Liver (tissue), 8 donors: ENCODE measurements at regions not wholly inside any gene's neighbourhood (a gene's known extent, or its start where the extent isn't known, plus 50 kb on each side); places are given as distances from the start of the nearest gene placed in this dataset.

ENCODE experiments used
- DNase-seq: peaks from one replicate; pipeline ENCODE4 v3.0.0-alpha.2; 2017; ENCODE audit warnings: low spot score
- H3K27ac ChIP-seq, 2 donors: one replicate each; pipeline ENCODE4 v1.7.0; 2013; ENCODE audit warnings: inconsistent platforms in 2 of 2, low read length in 2 of 2, control low read depth in 1 of 2, low read depth in 1 of 2, mild to moderate bottlenecking in 1 of 2
- H3K27me3 ChIP-seq, 4 donors: one replicate each; pipeline versions ENCODE4 v1.6.1 to v1.7.0; 2013; ENCODE audit warnings: low read length in 3 of 4, inconsistent platforms in 1 of 4, mild to moderate bottlenecking in 1 of 4, moderate library complexity in 1 of 4; ENCODE audit not compliant: control insufficient read depth in 4 of 4, insufficient read depth in 4 of 4
- H3K36me3 ChIP-seq, 4 donors: one replicate each; pipeline versions ENCODE4 v1.6.1 to v1.7.0; 2013; ENCODE audit warnings: low read length in 3 of 4, mild to moderate bottlenecking in 3 of 4, low read depth in 1 of 4, moderate library complexity in 1 of 4; ENCODE audit not compliant: control insufficient read depth in 4 of 4, insufficient read depth in 3 of 4
- H3K4me1 ChIP-seq, 4 donors: one replicate each; pipeline versions ENCODE4 v1.6.1 to v1.7.0; 2013; ENCODE audit warnings: low read length in 3 of 4, mild to moderate bottlenecking in 3 of 4, moderate library complexity in 1 of 4; ENCODE audit not compliant: control insufficient read depth in 4 of 4, insufficient read depth in 4 of 4
- H3K4me3 ChIP-seq, 3 donors: one replicate each; pipeline versions ENCODE4 v1.6.1 to v1.7.0; 2013; ENCODE audit warnings: low read length in 3 of 3, control low read depth in 1 of 3, low read depth in 1 of 3, mild to moderate bottlenecking in 1 of 3
- H3K9ac ChIP-seq, 2 donors: one replicate each; pipeline ENCODE4 v1.7.0; 2013; ENCODE audit warnings: low read length in 2 of 2, mild to moderate bottlenecking in 2 of 2, moderate library complexity in 2 of 2, control low read depth in 1 of 2, low read depth in 1 of 2
- H3K9me3 ChIP-seq, 4 donors: one replicate each; pipeline versions ENCODE4 v1.6.1 to v1.7.0; 2013; ENCODE audit warnings: low read length in 3 of 4; ENCODE audit not compliant: control insufficient read depth in 4 of 4
- EGR1 ChIP-seq, 2 donors: IDR thresholded peaks; 2 replicates each; pipeline ENCODE4 v1.6.1; 2016 to 2018; ENCODE audit warnings: antibody characterized with exemption in 2 of 2, low read depth in 2 of 2
- FOXA1 ChIP-seq: IDR thresholded peaks from 2 replicates; pipeline ENCODE4 v1.6.1; 2016; ENCODE audit warnings: antibody characterized with exemption
- FOXA2 ChIP-seq: IDR thresholded peaks from 2 replicates; pipeline ENCODE4 v1.6.1; 2016; ENCODE audit warnings: antibody characterized with exemption
- GABPA ChIP-seq, 2 donors: IDR thresholded peaks in 1 of 2; conservative IDR thresholded peaks in 1 of 2; 2 replicates each; pipeline ENCODE4 v1.6.1; 2016; ENCODE audit warnings: antibody characterized with exemption in 2 of 2, mild to moderate bottlenecking in 1 of 2, moderate library complexity in 1 of 2
- HNF4G ChIP-seq: IDR thresholded peaks from 2 replicates; pipeline ENCODE4 v1.6.1; 2016; ENCODE audit warnings: antibody characterized with exemption
- JUND ChIP-seq, 2 donors: IDR thresholded peaks; 2 replicates each; pipeline ENCODE4 v1.6.1; 2016; ENCODE audit warnings: antibody characterized with exemption in 2 of 2
- NR2F2 ChIP-seq: IDR thresholded peaks from 2 replicates; pipeline ENCODE4 v1.6.1; 2016; ENCODE audit warnings: antibody characterized with exemption
- RAD21 ChIP-seq, 2 donors: IDR thresholded peaks; 2 replicates each; pipeline ENCODE4 v1.6.1; 2016; ENCODE audit warnings: antibody characterized with exemption in 2 of 2, mild to moderate bottlenecking in 2 of 2
- RXRA ChIP-seq, 2 donors: IDR thresholded peaks; 2 replicates each; pipeline ENCODE4 v1.6.1; 2017 to 2018; ENCODE audit warnings: antibody characterized with exemption in 2 of 2, mild to moderate bottlenecking in 1 of 2
- SP1 ChIP-seq: IDR thresholded peaks from 2 replicates; pipeline ENCODE4 v1.6.1; 2018; ENCODE audit warnings: antibody characterized with exemption, mild to moderate bottlenecking
- TAF1 ChIP-seq: conservative IDR thresholded peaks from 2 replicates; pipeline ENCODE4 v1.6.1; 2016; ENCODE audit warnings: antibody characterized with exemption, mild to moderate bottlenecking
- YY1 ChIP-seq: IDR thresholded peaks from 2 replicates; pipeline ENCODE4 v1.6.1; 2016; ENCODE audit warnings: antibody characterized with exemption, mild to moderate bottlenecking
- WGBS: extraction: QIAGEN DNeasy Blood & Tissue Kit; methylation state at CpG from one replicate; pipeline ENCODE4 v1.1.7; 2013; 5-methylcytosine and 5-hydroxymethylcytosine counted together
- TF ChIP-seq, protein P1 (sequence below): IDR thresholded peaks from 2 replicates; pipeline ENCODE4 v1.6.1; 2016; ENCODE audit warnings: antibody characterized with exemption, mild to moderate bottlenecking
- TF ChIP-seq, protein P2 (sequence below): fragments of 150-350 bp; IDR thresholded peaks from 2 replicates; pipeline ENCODE4 v1.5.1; 2017; ENCODE audit warnings: improper control_type of control experiment, low read depth, low read length; ENCODE audit not compliant: missing input control
- TF ChIP-seq, protein P3 (sequence below): IDR thresholded peaks from 2 replicates; pipeline ENCODE4 v1.6.1; 2016; ENCODE audit warnings: antibody characterized with exemption
- donor health status: healthy.
- donor health status: healthy.
- donor health status: healthy.
- donor health status: healthy.
- donor health status: healthy.

DNA sequence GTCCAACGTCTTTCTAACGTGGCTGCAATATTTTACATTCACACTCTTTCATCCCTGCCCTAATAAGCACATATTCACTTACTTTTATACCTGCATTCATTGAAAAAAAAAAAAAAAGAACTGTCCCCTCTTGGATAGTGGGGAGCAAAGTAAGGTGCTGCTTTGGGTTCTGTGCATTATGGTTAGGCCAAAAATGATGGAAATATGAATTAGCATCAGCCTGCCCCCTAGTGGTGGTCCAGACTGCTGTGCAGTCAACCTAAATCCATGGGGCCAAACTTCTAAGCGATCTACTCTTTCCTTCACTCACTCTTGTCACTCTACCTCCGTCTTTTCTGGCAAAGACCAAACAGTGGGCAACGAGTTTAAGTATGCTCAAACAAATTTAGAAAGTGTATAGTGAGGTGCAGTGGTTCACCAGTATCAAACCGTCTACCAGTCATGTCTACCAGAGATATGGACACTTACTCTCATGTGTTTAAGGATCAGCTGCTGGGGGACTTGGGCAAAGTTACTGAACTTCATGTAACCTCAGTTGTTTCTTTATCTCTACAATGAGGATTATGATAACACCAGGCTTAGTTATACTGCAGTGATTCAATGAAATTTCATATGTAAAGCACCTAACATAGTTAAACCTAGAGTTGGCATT is 61.5 kb upstream of the GRM7 start (continued):
- TF ChIP-seq, protein P1, sequence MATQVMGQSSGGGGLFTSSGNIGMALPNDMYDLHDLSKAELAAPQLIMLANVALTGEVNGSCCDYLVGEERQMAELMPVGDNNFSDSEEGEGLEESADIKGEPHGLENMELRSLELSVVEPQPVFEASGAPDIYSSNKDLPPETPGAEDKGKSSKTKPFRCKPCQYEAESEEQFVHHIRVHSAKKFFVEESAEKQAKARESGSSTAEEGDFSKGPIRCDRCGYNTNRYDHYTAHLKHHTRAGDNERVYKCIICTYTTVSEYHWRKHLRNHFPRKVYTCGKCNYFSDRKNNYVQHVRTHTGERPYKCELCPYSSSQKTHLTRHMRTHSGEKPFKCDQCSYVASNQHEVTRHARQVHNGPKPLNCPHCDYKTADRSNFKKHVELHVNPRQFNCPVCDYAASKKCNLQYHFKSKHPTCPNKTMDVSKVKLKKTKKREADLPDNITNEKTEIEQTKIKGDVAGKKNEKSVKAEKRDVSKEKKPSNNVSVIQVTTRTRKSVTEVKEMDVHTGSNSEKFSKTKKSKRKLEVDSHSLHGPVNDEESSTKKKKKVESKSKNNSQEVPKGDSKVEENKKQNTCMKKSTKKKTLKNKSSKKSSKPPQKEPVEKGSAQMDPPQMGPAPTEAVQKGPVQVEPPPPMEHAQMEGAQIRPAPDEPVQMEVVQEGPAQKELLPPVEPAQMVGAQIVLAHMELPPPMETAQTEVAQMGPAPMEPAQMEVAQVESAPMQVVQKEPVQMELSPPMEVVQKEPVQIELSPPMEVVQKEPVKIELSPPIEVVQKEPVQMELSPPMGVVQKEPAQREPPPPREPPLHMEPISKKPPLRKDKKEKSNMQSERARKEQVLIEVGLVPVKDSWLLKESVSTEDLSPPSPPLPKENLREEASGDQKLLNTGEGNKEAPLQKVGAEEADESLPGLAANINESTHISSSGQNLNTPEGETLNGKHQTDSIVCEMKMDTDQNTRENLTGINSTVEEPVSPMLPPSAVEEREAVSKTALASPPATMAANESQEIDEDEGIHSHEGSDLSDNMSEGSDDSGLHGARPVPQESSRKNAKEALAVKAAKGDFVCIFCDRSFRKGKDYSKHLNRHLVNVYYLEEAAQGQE = no peak

DNA sequence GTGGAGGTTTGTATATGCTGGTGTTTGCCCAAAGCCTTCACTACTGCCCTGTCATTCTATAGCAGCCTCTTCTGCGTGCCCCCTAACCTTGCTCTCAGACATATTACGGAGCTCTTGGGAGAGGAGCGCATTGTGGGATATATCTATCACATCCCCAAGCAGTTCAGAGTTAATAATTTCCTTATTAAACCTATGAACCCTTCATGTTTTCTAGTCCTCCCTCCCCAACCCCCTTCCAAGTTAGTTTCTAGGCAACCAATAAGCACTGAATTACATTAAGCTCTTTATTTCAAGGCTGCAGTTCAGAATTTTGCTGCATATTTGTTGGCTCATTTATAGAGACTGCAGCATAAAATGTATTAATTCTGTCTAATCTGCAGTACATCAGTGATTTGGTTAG is 57.3 kb upstream of the GRM7 start:
- Histone ChIP-seq H3K4me3 (no peak overlapping the region), H3K36me3 (no peaks in the 10 kb centered on the region), H3K27ac (no peak overlapping the region), H3K4me1 (no peaks in the 10 kb centered on the region), H3K9me3 (no peaks in the 10 kb centered on the region), H3K27me3 (no peaks in the 10 kb centered on the region), H3K9ac (no peak overlapping the region)
- TF ChIP-seq RAD21 (IDR thresholded peaks at IDR 0.05) (no peak), EGR1 (IDR thresholded peaks at IDR 0.05; ENCODE audit: low read depth in 2 of 2) (no peak), HNF4G (no peak), YY1 (no peak), FOXA2 (no peak), FOXA1 (no peak), RXRA (IDR thresholded peaks at IDR 0.05) (no peak), NR2F2 (no peak), TAF1 (no peak), SP1 (no peak), GABPA (IDR thresholded peaks at IDR 0.05 in 1 of 2, conservative IDR thresholded peaks at IDR 0.05 in 1 of 2) (no peak), JUND (IDR thresholded peaks at IDR 0.05) (no peak)
- TF ChIP-seq, protein P2, sequence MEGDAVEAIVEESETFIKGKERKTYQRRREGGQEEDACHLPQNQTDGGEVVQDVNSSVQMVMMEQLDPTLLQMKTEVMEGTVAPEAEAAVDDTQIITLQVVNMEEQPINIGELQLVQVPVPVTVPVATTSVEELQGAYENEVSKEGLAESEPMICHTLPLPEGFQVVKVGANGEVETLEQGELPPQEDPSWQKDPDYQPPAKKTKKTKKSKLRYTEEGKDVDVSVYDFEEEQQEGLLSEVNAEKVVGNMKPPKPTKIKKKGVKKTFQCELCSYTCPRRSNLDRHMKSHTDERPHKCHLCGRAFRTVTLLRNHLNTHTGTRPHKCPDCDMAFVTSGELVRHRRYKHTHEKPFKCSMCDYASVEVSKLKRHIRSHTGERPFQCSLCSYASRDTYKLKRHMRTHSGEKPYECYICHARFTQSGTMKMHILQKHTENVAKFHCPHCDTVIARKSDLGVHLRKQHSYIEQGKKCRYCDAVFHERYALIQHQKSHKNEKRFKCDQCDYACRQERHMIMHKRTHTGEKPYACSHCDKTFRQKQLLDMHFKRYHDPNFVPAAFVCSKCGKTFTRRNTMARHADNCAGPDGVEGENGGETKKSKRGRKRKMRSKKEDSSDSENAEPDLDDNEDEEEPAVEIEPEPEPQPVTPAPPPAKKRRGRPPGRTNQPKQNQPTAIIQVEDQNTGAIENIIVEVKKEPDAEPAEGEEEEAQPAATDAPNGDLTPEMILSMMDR = no peak
- TF ChIP-seq, protein P3, sequence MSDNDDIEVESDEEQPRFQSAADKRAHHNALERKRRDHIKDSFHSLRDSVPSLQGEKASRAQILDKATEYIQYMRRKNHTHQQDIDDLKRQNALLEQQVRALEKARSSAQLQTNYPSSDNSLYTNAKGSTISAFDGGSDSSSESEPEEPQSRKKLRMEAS = no peak
- TF ChIP-seq, protein P1 = no peak
- no peak for DNase-seq
- WGBS = 86% methylated on average over 3 of the region's 3 CpGs
